ENCODE measurements at regions not wholly inside any gene's neighbourhood (a gene's known extent, or its start where the extent isn't known, plus 50 kb on each side); places are given as distances from the start of the nearest gene placed in this dataset.

DNA sequence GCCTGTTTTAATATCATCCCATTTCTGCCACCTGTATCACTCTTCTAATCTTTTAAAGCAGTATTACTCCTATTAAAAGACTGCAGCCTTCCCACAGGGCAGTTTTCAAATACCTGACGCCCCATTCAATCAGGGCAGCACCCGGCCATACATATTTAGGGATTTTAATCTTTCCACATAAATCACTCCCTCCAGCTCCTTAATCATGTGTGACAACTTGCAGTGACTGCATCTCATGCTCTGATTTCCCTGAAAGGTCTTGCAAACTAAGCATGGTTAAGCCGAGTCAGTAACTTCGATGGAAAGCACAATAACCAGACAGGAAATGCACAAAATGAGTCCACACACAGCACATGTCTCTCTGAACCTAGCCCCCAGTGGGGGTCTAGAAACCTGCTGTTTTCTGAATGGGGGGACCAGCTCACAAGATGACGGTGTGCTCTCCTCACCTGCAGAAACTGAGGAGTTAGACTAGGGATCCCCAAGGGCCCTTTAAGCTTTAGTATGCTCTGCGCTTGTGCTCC lies 116.9 kb upstream of the CREB1 start:
- intact Hi-C loops (cut with DNase I; ENCODE audit: low total_unique reads), result loop anchor here (2.0 kb wide), 1 partner anchor 64 kb away; no protein-coding TSS in a partner anchor
- Histone ChIP-seq H3K36me3 (no peaks in the 10 kb centered on the region), H3K27ac (no peak overlapping the region), H3K4me1 (no peaks in the 10 kb centered on the region), H3K4me3 (no peak overlapping the region), H3K9me3 (no peaks in the 10 kb centered on the region), H3K27me3 (peaks cover 0 to 5% of the 10 kb centered on the region in 2 donors)
- no peak for TF ChIP-seq POLR2A (IDR thresholded peaks at IDR 0.05)
- DNase-seq (ENCODE audit: low spot score in 2 of 2), result no peak

DNA sequence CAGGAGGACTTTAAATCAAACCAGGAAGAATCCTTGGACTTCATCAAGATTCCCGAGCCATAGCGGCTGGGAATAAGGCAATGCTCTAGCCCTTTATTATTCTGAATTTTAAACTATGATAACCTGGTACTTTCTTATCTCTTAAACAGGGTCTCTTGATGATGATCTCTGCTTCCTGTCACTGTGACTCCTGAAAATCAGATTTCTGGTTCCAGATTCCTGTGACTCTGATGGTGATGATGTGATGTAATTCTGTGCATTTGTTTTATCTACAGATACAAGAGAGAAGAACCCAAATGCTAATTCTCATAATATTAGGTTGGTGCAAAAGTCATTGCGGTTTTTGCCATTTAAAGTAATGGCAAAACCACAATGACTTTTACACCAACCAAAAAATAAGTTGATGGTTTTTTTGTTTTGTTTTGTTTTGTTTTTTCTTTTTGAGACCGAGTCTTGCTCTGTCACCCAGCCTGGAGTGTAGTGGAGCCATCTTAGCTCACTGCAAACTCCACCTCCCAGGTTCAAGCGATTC lies 116.3 kb upstream of the CREB1 start:
- no peak overlapping the region for H3K27ac ChIP-seq
- TF ChIP-seq, protein P1, sequence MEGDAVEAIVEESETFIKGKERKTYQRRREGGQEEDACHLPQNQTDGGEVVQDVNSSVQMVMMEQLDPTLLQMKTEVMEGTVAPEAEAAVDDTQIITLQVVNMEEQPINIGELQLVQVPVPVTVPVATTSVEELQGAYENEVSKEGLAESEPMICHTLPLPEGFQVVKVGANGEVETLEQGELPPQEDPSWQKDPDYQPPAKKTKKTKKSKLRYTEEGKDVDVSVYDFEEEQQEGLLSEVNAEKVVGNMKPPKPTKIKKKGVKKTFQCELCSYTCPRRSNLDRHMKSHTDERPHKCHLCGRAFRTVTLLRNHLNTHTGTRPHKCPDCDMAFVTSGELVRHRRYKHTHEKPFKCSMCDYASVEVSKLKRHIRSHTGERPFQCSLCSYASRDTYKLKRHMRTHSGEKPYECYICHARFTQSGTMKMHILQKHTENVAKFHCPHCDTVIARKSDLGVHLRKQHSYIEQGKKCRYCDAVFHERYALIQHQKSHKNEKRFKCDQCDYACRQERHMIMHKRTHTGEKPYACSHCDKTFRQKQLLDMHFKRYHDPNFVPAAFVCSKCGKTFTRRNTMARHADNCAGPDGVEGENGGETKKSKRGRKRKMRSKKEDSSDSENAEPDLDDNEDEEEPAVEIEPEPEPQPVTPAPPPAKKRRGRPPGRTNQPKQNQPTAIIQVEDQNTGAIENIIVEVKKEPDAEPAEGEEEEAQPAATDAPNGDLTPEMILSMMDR (IDR thresholded peaks at IDR 0.05), result no peak
- TF ChIP-seq POLR2A (IDR thresholded peaks at IDR 0.05) (no peak), POLR2AphosphoS5 (IDR thresholded peaks at IDR 0.05) (no peak)
- no peaks in the 10 kb centered on the region for H3K4me1 ChIP-seq
- H3K36me3 ChIP-seq, result no peaks in the 10 kb centered on the region
- intact Hi-C loops (cut with DNase I; ENCODE audit: low total_unique reads), result loop anchor here (2.0 kb wide), 1 partner anchor 63 kb away; no protein-coding TSS in a partner anchor
- H3K27me3 ChIP-seq, result peaks cover 0 to 5% of the 10 kb centered on the region in 2 donors
- no peak overlapping the region for H3K4me3 ChIP-seq
- DNase-seq (ENCODE audit: low spot score in 2 of 2), result no peak
- no peaks in the 10 kb centered on the region for H3K9me3 ChIP-seq

DNA sequence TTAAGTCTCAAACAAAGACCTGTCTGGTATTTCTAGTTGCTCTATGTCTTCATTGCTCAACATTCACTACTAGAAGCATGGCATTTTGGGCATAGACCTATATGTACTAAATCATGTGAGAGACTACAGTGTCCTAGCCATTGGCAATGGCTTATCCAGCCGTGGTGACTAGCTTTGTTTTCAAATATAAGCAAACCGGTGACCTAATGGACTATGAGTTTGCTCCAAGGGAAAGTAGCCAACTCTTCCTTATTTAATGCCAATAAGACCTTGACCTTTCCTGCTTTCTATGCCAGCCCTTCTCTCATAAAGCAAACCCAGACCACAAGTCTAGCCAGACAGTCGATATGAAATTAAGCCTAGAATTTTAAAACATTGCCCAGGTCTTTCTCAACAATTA lies 113.7 kb upstream of the CREB1 start:
- Histone ChIP-seq H3K4me1 (no peaks in the 10 kb centered on the region), H3K9me3 (no peaks in the 10 kb centered on the region), H3K4me3 (no peak overlapping the region), H3K27ac (no peak overlapping the region), H3K27me3 (peaks cover 0 to 5% of the 10 kb centered on the region in 2 donors), H3K36me3 (no peaks in the 10 kb centered on the region)
- no peak for TF ChIP-seq POLR2AphosphoS5 (IDR thresholded peaks at IDR 0.05)
- TF ChIP-seq, protein P1 (IDR thresholded peaks at IDR 0.05), result no peak
- TF ChIP-seq POLR2A (IDR thresholded peaks at IDR 0.05), result no peak
- intact Hi-C loops (cut with DNase I; ENCODE audit: low total_unique reads), result no loop called here
- no peak for DNase-seq (ENCODE audit: low spot score in 2 of 2)

DNA sequence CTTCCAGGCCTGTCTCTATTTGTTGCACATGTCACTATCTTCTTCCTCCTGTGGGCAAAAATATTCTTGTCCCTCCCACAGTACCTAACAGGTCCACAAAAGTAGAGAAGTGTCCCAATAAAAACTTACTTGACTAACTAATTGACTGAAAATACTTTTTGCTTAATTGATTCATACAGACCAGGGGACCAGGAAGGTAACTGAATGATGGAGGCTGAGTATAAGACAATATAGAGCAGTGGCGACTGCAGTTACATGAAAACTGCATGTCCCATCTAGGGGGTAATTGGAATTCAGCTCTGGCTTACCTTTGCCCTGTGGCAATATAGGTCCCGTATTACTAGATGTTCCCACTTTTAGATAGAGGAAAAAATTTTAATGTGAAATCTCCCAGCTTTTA lies 112.9 kb upstream of the CREB1 start:
- H3K4me3 ChIP-seq, result no peak overlapping the region
- H3K4me1 ChIP-seq, result no peaks in the 10 kb centered on the region
- no peak overlapping the region for H3K27ac ChIP-seq
- TF ChIP-seq POLR2A (IDR thresholded peaks at IDR 0.05), result no peak
- TF ChIP-seq, protein P1 (IDR thresholded peaks at IDR 0.05), result no peak
- TF ChIP-seq POLR2AphosphoS5 (IDR thresholded peaks at IDR 0.05), result no peak
- no peaks in the 10 kb centered on the region for H3K36me3 ChIP-seq
- no peak for DNase-seq (ENCODE audit: low spot score in 2 of 2)
- H3K27me3 ChIP-seq, result peaks cover 0 to 2% of the 10 kb centered on the region in 2 donors
- intact Hi-C loops (cut with DNase I; ENCODE audit: low total_unique reads), result no loop called here
- no peaks in the 10 kb centered on the region for H3K9me3 ChIP-seq

DNA sequence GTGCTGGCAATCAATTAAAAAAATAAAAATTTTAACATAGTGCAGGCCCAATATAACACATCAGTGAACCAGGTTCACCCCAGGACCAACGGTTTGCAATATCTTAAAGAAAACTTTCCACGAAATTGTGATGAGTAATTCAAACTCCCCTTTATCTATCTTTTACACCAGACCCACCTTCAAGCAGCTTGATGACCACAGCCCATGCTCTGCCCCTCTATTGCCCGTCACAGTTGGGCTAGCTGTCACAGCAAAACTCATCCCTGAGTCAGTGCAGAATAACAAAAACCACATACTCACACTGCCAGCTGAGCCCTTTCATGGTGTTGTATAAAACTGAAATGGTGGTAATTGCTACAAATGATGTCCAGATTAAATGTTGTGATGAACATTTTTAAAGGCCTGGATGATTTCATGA lies 112.5 kb upstream of the CREB1 start:
- no peak overlapping the region for H3K4me3 ChIP-seq
- no peak for DNase-seq (ENCODE audit: low spot score in 2 of 2)
- no peaks in the 10 kb centered on the region for H3K9me3 ChIP-seq
- no peaks in the 10 kb centered on the region for H3K36me3 ChIP-seq
- no peak for TF ChIP-seq POLR2A (IDR thresholded peaks at IDR 0.05)
- TF ChIP-seq, protein P1 (IDR thresholded peaks at IDR 0.05), result no peak
- TF ChIP-seq POLR2AphosphoS5 (IDR thresholded peaks at IDR 0.05), result no peak
- intact Hi-C loops (cut with DNase I; ENCODE audit: low total_unique reads), result no loop called here
- no peak overlapping the region for H3K27ac ChIP-seq
- H3K27me3 ChIP-seq, result no peaks in the 10 kb centered on the region
- no peaks in the 10 kb centered on the region for H3K4me1 ChIP-seq

Data from breast epithelium (tissue), 4 donors.